Nephron (organoid): ENCODE measurements at regions not wholly inside any gene's neighbourhood (a gene's known extent, or its start where the extent isn't known, plus 50 kb on each side); places are given as distances from the start of the nearest gene placed in this dataset.

ENCODE experiments used
- H3K27ac Mint-ChIP-seq, 3 experiments: 2 replicates each; pipeline ENCODE4 v1.8.0; 2020; ENCODE audit warnings: mixed read lengths in 3 of 3, mild to moderate bottlenecking in 2 of 3, moderate library complexity in 1 of 3
- H3K27me3 Mint-ChIP-seq: 2 replicates; pipeline ENCODE4 v1.8.0; 2021; ENCODE audit warnings: low read depth, mild to moderate bottlenecking, moderate library complexity, mixed read lengths
- H3K36me3 Mint-ChIP-seq: 2 replicates; pipeline ENCODE4 v1.8.0; 2020; ENCODE audit warnings: low read depth, mixed read lengths
- H3K4me1 Mint-ChIP-seq: 2 replicates; pipeline ENCODE4 v1.8.0; 2020; ENCODE audit warnings: mixed read lengths
- H3K4me3 Mint-ChIP-seq, 3 experiments: 2 replicates each; pipeline ENCODE4 v1.8.0; 2020; ENCODE audit warnings: mild to moderate bottlenecking in 3 of 3, mixed read lengths in 3 of 3, moderate library complexity in 2 of 3
- H3K9me3 Mint-ChIP-seq: 2 replicates; pipeline ENCODE4 v1.8.0; 2020; ENCODE audit warnings: mixed read lengths
- TF ChIP-seq, protein P1 (sequence below), 3 experiments: fragments of 200-600 bp; sonication (generic); IDR thresholded peaks; one replicate each; pipeline ENCODE4 v1.5.0; 2021; ENCODE audit warnings: antibody characterized with exemption in 3 of 3; ENCODE audit not compliant: unreplicated experiment in 3 of 3

DNA sequence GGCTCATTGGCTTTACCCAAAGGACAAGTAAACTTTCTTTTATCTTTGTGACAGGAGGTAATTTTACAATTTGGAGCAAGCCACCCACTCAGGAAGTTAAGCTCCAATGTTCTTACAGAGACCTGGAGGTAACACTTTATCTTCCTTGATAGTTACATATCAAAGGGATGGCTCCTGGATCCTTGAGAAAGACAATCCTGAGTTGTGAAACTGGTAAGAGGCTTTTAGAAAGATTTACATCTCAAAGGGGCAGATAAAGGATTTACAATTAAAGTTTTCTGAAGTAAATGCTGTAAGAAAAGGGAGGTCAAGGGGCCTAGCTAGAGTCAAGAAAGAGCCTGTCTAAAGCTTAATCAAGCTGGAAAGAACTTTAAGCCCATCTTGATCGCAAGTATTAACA, 124.4 kb upstream of the ZNF804B start:
- Mint-ChIP-seq H3K27me3 (no peaks in the 10 kb centered on the region), H3K9me3 (no peaks in the 10 kb centered on the region), H3K4me1 (no peaks in the 10 kb centered on the region), H3K4me3 (no peak overlapping the region), H3K36me3 (no peaks in the 10 kb centered on the region), H3K27ac (no peak overlapping the region)
- TF ChIP-seq, protein P1, sequence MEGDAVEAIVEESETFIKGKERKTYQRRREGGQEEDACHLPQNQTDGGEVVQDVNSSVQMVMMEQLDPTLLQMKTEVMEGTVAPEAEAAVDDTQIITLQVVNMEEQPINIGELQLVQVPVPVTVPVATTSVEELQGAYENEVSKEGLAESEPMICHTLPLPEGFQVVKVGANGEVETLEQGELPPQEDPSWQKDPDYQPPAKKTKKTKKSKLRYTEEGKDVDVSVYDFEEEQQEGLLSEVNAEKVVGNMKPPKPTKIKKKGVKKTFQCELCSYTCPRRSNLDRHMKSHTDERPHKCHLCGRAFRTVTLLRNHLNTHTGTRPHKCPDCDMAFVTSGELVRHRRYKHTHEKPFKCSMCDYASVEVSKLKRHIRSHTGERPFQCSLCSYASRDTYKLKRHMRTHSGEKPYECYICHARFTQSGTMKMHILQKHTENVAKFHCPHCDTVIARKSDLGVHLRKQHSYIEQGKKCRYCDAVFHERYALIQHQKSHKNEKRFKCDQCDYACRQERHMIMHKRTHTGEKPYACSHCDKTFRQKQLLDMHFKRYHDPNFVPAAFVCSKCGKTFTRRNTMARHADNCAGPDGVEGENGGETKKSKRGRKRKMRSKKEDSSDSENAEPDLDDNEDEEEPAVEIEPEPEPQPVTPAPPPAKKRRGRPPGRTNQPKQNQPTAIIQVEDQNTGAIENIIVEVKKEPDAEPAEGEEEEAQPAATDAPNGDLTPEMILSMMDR (IDR thresholded peaks at IDR 0.05; ENCODE audit: unreplicated experiment in 3 of 3), result no peak

DNA sequence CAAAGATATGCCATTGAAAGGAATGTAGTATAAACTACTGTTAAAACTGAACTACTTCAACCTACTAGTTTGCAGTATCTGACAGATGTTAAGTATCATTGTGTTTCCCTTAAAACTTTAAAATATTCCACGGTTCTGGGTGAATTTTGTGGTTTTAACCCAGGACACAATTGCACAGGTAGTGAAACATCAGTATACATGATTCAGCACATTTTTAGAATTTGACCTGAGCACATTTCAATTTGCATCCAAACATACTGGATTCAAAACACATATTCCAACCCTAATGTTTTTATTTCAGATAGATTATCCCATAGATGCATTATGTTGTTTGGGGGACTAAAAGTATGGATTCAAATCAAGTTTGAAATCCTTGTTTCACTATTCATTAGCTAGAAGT, 129.9 kb upstream of the ZNF804B start:
- H3K27me3 Mint-ChIP-seq, result no peaks in the 10 kb centered on the region
- no peaks in the 10 kb centered on the region for H3K9me3 Mint-ChIP-seq
- TF ChIP-seq, protein P1 (IDR thresholded peaks at IDR 0.05; ENCODE audit: unreplicated experiment in 3 of 3), result no peak

DNA sequence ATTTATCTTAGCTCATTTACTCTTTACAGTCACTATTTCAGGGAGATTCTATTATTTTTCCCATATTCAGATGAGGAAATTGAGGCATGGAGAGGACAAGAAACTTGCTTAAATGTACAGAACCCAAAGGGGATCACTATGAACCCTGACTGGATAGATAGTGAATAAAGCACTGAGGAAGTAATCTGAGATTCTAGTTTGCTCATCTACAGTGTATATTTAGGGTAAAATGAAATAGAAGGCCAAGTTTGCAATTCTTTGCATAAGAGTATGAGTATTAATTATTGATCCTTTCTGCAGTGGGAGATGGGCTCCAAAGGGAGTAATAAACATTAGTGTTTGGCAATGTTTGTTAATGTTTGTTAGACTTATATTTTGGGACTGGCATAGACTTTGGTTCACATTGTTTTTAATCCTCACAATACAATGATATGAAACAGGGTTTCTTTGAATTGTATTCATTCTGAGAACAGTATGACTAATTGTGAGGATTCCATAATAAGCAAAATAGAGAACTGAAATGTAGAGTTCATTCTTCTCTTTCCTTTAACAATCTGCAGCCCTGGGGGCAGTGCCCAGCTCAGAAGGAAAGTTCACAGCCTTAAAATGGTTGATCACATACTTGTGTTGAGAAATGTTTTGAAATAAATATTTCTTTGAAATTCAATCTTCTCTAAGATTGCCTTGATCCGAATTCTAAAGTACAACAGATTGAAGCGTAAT, 131.0 kb upstream of the ZNF804B start:
- Mint-ChIP-seq H3K9me3 (no peaks in the 10 kb centered on the region), H3K4me3 (no peak overlapping the region), H3K27ac (no peak overlapping the region), H3K27me3 (no peaks in the 10 kb centered on the region), H3K4me1 (no peaks in the 10 kb centered on the region), H3K36me3 (no peaks in the 10 kb centered on the region)
- TF ChIP-seq, protein P1 (IDR thresholded peaks at IDR 0.05; ENCODE audit: unreplicated experiment in 3 of 3), result no peak

More for the DNA sequence above, 129.9 kb upstream of the ZNF804B start:
- Mint-ChIP-seq H3K4me1 (no peaks in the 10 kb centered on the region), H3K36me3 (no peaks in the 10 kb centered on the region), H3K4me3 (no peak overlapping the region), H3K27ac (no peak overlapping the region)

DNA sequence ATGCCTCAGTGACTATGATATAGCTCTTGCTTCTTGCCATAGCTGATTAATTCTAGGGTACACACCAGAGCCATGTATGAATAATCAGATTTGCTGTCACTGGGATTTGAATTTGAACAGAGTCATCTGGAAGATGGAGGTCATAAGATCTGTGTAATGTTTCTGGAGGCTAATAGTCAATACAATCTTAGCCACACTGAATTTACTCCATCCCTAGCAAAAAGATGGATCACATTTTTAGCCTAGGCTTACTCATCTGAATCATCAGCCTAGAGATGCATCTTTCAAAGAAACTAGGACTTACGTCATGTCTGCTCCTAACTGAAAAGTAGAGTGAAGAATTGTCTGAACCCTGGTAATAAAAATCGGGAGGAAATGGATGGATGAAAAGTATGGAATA, 142.3 kb upstream of the ZNF804B start:
- TF ChIP-seq, protein P1 (IDR thresholded peaks at IDR 0.05; ENCODE audit: unreplicated experiment in 3 of 3), result no peak
- Mint-ChIP-seq H3K9me3 (peaks cover 2% of the 10 kb centered on the region), H3K4me1 (no peaks in the 10 kb centered on the region), H3K27me3 (no peaks in the 10 kb centered on the region), H3K27ac (no peak overlapping the region), H3K36me3 (no peaks in the 10 kb centered on the region), H3K4me3 (no peak overlapping the region)

DNA sequence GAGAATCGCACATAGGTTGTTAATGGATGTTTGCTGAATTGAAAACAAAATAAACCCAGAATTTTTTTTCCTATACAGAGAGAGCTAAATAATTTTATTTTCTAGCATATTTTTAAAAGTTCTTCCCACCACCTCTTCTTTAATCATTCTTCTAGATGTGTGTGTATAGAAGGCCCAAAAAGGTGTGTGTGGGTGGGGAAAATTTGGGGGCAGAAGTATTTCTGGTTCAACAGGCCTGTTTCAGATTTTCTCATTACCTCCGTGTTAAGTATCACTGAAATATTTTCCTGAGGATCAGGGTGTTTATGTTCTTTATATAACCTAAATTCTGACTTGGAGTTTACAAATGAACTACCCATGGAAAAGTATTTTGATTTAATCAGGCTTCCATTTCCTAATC, 144.2 kb upstream of the ZNF804B start:
- Mint-ChIP-seq H3K27ac (no peak overlapping the region), H3K4me3 (no peak overlapping the region), H3K27me3 (no peaks in the 10 kb centered on the region), H3K9me3 (peaks cover 2% of the 10 kb centered on the region), H3K4me1 (no peaks in the 10 kb centered on the region), H3K36me3 (no peaks in the 10 kb centered on the region)
- TF ChIP-seq, protein P1 (IDR thresholded peaks at IDR 0.05; ENCODE audit: unreplicated experiment in 3 of 3), result no peak

DNA sequence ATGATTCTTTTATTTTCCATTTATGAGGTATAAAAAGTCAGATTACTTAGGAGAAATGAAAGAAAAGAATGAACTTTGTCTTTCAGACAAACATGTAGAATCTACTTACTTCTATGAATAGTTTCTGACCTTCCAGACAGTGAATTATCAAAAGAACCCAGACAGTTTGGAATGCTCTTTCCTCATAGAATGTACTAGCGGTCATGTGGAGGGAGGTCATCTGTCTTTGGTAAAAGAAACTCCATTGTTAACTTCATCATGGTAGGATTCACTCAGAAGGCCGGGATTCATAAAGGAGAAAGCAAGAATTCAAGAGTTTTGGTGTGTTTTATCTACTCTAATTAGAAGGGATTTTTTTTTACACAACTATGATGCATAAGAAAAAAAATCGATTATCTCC, 144.8 kb upstream of the ZNF804B start:
- no peak overlapping the region for H3K4me3 Mint-ChIP-seq
- peaks cover 2% of the 10 kb centered on the region for H3K9me3 Mint-ChIP-seq
- TF ChIP-seq, protein P1 (IDR thresholded peaks at IDR 0.05; ENCODE audit: unreplicated experiment in 3 of 3), result no peak
- no peaks in the 10 kb centered on the region for H3K27me3 Mint-ChIP-seq
- H3K4me1 Mint-ChIP-seq, result no peaks in the 10 kb centered on the region
- H3K36me3 Mint-ChIP-seq, result no peaks in the 10 kb centered on the region
- H3K27ac Mint-ChIP-seq, result no peak overlapping the region
